Fibroblast of gingiva (primary cell): ENCODE measurements at regions not wholly inside any gene's neighbourhood (a gene's known extent, or its start where the extent isn't known, plus 50 kb on each side); places are given as distances from the start of the nearest gene placed in this dataset.
A peak's percentile ranks its signal among the peaks of the same experiment; 100 is the strongest.

Experiments
- DNase-seq: peaks from one replicate; pipeline ENCODE4 v3.0.0-alpha.2; 2011; ENCODE audit warnings: low read depth

DNA sequence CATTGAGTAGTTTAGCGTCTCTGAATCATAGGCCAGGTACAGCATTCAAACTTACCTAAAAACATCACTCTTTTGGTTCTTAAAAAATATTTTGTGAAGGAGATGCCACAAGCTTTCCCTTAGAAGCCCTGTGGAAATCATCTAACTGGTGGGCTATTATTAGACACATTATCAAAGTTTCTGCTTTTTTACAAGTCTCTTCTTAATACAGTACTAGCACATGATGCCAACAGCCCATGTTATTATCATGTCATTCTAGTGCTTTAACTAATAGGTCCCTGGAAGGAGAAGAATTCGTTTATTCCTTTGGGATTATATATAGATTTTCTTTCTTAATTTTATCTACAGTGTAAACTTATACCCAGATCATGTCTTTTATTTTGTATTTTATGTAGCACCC, 146.0 kb upstream of the PTPRK start:
- no peak for DNase-seq

DNA sequence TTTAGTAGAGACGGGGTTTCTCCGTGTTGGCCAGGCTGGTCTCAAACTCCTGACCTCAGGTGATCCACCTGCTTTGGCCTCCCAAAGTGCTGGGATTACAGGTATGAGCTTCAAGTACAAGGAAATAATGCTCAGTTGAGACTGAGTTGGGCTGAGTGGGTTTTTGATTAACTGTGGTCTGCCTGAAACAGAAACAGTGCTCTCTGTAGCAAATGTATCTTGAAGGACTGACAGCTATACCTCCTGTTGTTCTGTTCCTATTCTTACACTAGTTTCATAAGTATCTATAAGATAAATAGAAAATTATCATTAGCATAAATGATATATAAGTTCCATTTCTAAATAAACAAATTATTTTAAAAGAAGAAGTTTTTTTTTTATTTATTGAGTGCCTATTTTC, 142.8 kb upstream of the PTPRK start:
- no peak for DNase-seq

DNA sequence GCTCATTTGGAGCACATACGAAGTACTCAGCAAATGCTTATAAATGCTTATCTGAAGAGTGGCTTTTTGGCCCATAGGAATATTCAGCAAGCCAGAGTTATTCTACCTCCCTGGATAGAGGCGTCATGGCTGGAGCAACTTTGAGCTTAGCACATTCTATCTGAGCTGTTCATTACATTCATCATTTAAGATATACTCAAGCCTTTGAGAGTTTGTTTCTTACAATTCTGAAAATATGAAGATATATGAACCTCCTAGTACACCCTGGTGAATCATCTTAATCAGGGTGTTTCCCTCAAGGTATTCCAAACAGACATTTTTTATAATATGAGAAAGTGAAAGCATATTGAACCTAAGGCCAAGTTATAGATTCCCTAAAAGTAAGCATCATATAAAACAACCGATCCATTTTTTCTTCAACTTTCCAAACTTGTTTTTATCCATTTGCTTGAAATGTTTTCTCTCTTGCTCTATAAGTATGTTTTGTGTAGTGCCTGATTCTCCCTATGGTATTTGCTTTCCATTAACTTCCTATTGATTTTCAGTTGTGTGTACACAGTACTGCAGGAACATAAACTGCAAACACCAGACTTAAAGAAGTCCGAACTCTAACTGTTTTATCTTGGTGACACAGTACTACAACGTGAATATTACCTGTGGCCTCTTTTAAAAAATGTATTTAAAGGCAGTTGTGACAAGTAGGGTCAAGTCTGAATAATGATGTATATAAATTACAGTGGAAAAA, 139.7 kb upstream of the PTPRK start:
- DNase-seq = no peak

DNA sequence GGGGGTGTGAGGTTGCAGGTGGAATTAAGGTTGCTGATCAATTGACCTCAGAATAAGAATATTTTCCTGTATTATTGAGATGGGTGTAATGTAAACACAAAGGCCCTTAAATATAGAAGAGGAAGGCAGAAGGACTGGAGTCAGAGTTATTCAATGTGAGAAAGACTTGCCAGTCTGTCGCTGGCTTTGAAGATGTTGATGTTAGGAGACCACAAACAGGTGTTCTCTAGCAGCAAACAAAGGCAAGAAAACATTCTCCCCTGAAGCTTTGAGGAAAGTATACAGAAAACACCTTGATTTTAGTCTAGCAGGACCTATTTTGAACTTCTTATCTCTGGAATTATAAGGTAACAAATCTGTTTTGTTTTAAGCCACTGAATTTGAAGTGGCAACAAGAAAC, 138.9 kb upstream of the PTPRK start:
- no peak for DNase-seq

DNA sequence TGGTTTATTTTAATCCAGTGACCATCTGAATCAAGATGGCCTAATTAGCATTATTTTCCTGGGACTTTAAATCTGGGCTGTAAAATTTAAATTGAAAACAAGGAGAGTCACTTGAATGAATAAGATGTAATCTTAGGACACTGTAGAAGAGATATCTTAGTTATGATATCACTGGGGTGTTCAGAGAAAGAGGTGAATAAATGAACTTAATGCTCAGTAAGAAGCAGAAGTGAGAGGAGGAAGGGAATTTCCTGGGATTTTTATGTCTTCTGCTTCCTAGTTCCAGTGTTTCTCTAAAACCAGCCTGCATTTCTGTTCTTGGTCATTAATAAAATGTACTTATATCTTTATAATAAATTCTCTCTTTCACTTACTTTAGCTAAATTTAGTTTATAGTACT, 136.8 kb upstream of the PTPRK start:
- DNase-seq = no peak

DNA sequence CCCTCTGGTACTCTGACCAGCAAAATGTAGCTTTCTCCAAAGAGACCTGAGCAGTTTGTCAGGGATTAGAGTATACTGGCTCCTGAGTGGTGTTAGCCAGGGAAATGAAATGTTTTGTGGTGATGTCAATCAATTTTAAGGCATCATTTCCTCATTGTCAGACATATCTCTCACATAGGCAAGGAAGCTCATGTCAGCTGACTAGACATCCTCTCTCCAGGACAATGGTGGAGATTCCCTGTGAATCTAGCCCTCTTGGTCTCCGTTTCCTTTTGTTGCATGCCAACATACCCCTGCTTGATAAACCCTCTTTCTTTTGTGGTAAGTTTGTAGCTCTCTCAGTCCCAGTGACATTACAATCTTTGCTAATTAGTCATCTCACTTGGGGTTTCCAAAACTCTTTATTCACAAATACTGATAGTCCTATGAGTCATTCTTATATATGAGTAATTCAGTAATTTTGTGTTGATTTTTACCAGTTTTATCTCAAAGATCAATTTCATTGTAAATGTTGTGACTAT, 135.6 kb upstream of the PTPRK start:
- peak; percentile 44 for DNase-seq

DNA sequence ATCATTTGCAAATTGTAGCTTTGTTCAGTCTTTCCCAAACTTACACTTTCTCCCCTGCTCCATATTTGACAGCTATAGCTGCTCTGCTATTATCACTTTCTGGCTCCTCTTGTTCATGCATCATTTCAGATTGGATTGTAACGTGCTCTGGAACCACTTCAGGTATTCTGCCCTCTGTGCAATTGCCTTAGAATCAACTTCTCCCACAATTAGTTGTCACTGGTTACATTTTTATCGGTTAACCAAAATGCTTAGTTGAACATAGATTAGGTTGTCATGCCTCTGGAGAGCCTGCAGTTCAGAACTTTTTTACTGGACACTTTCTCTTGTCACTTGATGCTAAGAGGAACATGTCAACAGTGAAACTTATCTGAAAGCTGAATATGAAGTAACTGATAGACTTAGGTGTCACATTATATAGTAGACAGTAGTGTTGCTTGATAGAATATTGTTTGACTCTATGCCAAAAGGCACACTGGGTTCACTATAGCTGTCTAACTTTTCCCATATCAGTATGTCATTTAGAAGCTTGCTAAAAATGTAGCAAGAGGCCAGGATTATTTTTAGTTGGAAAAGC, 127.7 kb upstream of the PTPRK start:
- DNase-seq = no peak

DNA sequence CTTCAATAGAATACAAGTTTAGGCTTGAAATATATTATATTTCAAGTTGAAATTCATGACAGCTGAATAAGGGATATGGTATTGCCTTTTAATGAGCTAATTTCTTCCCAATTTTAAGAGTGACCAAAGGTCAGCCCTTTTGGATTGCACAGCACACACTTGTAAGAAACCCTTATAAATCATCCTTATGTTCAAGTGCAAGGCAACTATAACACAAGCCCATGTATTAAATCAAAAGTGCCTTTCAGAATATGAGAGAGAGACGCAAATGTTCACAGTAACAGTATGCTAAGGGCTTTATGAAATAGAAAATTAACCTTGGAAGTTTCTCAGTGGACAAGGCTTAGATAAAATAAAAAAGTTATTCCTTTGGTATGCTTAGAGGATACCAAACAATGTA, 121.7 kb upstream of the PTPRK start:
- DNase-seq = no peak

DNA sequence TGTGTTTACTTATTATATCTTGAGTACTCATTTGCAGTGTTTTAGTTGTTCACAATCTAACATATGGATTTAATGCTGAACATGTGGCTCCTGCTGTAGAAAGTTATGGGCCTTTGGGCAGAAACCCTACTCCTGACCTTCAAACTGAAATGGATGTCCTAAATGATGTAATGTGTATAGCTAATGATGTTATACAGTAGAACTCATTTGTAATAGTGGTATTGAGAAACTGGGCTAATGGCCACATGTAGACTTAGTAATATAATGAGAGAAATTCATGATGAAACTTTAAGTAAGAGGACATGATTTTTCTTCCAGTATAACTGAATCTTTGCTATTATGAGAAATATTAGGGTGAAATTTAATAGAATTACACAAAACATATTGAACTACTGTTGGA, 121.3 kb upstream of the PTPRK start:
- peak; percentile 80 for DNase-seq

DNA sequence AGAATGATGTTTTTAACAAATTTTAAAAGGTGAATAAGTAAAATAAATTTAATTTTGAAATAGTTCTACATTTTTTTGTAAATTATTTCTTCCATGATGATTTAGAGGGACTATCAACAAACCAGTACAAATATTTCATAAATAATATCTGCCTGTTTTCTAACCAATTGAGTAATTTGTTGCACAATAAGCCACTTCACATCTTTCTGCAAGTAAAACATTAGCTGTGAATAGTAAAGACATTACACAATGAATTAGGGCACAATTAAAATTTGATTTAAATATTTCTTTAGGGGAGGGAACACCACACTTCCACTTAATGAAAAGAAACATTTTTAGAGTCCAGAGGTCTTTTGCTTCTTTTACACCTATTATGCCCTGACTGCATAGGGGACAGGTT, 118.4 kb upstream of the PTPRK start:
- DNase-seq = peak; percentile 23

DNA sequence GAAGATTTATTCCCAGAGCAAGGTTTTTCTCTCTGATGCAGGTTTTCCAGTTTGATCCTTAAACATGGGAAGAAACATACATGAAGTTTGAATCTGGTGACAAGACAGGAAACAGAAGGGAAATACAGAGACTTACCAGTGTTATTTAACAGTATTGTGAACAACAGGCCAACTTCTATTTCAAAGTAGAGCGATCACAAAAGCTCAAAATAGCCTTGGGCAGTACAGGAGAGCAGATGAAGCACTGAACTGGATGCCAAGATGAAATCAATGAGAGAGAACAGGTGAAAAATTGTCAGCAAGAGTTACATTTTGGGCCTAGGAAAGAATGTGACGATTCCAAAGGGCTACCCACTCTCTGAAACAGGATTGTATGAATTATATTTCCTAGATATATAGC, 114.8 kb upstream of the PTPRK start:
- no peak for DNase-seq

DNA sequence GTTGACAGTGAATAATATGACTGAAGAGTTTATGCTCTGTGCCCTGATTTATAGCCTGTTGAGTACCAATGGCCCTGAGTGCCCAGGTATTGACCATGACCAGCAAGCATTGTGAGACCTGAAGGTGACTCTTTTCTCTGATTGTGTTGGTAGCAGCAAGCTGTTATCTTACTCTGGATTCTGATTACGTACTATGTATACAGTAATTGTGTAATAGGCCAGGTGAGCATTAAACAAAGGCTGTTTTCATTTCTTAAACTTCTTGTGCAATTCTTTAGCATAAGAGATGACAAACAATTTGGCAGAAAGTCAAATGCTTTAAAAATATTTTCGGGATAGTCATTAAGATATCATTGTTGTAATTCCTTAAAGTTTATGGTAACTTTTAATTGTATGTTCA, 111.7 kb upstream of the PTPRK start:
- DNase-seq = no peak

DNA sequence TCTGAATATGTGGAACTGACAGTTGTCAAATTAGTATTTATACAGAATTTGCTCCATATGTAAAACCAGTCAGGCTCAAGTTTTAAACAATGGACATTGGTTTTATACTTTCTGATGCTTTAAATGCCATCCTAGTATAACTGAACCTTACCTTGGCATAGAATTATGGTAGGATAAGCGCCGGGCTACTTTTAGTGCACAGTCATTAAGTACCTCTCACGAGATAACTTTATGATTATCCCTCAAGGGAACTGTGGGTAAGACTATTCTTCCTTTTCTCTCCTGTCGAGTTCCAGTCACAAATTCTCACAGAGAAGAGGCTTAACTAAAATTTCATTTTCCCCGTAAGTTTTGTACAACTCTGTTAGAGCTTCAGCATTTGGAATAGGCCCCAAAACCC, 110.6 kb upstream of the PTPRK start:
- DNase-seq = no peak

DNA sequence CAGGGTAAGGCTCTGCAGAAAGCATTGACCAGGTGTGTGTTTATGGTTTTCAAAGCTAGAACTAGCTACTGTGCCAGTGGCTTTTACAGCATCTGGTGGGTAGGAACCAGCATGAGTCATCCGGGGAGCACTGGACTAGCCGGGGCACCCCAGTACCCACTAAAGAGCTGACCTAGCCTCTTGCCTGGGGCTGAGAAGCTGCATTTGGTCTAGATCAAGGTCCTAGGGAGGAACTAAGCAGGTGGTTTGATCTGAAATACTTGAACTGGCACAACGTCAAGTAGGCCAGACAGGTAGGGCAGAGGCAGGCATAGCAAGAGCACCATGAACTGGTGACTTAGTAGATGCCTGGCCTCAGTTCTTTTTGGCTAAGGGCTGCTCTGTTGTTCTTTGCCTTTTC, 109.8 kb upstream of the PTPRK start:
- DNase-seq = no peak

DNA sequence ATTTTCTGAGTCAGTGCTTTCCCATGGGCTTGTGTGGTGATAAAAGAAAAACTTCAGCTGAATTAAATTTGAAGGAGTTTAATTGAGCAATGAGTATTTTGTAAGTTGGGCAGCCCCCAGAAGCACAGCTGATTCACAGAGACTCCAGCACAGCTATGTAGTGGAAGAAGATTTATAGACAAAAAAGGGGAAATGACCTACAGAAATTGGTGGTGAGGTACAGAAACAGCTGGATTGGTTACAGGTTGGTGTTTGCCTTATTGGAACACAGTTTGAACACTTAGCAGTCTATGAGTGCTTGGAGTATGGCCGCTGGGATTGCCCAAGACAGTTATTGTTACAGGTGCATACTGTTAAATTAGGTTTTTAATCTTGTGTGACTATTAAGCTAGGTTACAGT, 96.9 kb upstream of the PTPRK start:
- DNase-seq = peak; percentile 27

DNA sequence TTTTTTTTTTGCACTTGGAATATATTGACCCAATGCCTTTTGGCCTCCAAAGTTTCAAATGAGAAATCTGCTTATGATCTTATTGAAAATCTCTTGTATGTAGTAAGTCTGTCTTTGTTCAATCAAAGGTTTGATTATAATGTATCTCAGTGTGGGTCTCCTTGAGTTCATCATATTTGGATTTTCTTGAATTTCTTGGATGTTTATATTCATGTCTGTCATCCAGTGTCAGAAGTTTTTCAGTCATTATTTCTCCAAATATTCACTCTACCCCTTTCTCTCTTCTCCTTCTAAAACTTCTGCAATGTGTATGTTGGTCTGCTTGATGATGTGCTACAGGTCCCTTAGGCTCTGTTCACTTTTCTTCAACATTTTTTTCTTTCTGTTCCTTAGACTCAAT, 95.9 kb upstream of the PTPRK start:
- no peak for DNase-seq

DNA sequence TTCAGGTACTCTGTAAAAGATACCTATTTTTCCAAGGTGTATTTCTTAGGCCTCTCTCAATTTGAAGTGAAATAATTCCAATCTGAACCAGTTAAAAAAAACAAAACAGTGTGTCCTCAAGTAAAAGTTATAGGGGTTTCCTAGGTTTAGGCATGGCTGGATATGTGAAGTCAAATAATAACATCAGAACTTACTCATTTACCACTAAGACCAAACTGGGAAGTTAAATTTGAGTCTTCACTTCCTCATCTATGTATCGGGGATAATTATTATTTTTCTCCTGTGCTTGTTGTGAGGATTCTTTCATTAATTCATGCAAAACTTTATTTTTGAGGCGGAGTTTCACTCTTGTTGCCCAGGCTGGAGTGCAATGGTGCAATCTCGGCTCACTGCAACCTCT, 86.2 kb upstream of the PTPRK start:
- DNase-seq = no peak

DNA sequence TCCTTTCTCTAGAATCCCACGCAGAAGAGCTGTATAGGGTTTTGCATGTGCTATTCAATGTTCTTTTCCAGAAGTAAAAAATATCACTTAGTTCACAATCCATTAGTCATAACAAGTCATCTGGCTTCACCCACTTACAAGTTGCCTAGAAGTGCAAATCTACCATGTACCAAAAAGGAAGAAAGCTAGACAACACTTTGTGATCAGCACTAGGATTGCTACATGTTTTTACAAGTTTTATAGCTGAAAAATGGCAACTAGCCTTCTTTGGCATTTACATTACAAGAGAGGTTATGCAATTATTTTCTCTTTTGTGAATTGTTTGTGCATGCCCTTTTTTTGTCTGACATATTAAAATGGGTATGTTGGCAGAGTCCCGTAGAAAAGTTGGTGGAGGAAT, 85.6 kb upstream of the PTPRK start:
- peak; percentile 44 for DNase-seq

DNA sequence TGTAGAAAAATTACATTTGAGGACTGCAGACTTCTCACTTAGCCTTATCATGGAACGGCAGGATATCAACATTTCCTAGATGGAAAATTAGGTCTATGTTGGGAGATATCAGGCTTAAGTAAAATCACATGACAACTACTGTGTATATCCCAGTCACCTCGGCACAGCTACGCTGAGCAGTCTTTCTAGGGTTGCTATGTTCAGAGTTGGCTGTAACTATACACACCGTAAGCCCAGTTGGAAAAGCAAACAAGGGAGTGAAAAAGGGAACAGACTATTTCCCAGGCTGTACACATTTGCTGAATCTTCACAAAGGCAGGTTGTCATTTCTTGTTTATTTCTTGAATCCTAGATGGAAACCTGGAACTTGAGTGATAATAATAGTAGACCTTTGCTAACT, 80.7 kb upstream of the PTPRK start:
- no peak for DNase-seq

DNA sequence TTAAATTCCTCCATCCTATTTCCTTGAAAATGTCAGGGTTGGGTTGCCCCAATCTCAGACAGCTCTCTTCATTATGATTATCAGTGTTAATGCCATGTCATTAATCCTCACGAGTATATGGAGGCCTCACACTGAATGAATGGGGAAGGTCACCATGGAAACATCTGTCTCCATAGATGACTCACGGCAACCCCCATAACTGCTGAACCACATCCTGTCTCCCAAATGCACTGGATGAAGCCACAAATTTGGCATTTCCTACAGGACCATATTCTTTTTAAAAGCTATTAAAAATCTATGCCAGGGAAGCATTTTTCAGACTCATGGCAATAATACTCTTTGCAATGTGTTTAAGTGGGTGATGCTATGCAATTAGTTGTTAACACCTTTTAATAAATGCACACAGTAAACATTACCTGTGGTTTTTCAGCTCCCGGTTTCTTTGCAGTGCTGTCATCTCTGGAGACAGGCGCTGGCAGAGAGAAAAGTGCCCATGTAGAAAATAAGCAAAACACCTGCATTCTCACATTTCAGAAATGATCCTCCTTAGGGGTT, 80.1 kb upstream of the PTPRK start:
- peak; percentile 86 for DNase-seq

DNA sequence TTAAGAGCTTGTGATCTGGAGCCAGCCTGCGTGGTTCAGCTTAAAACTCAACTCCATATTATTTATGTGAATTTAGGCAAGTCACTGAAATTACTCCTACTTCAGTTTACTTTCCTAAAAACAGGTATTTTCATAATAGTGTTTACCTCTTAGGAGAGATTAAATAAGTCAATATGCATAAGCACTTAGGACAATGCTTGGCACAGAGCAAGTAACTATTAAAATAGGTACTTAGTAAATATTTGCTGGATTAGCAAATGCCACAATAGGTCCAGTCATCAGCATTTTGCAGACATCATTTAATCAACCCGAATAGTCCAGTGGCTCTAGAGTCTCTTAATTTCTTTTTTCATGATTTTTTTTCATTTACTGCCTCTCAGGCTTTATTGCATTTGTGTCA, 78.6 kb upstream of the PTPRK start:
- DNase-seq = no peak

DNA sequence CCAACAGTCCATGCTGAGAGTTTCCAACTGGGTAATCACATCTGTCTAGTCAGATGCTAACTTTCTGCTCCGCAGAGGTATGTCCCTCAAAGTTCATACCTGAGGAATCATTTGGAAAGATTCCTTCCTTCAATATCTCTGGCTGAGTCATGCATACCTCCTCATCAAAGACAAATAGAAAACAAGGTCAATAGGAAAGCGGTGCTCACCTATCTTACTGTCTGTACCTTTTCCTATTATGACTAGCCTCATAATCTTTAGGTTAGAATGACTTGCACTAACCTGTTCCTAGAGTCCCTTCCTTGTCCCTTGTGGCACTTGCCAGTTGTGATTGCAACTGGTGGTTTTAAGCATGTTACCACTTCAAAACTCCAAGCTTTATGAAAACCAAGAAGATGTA, 78.2 kb upstream of the PTPRK start:
- no peak for DNase-seq

DNA sequence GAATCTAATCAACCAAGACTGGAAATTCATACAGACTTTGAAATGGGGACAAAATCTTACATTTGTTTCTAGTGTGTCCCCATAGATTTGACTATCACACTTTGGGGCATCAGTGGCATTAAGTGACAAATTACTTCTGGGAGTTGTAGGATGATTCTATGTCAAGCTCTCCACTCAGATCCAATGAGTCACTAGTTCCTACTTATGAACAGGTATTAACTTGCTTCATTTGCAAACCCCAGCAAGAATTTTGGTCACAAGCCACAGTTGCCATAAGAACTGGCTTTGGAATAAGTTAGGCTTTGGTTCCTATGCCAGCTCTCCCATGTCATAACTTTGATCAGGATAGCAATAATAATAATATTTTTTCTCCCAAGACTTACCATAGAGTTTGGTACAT, 77.6 kb upstream of the PTPRK start:
- no peak for DNase-seq

DNA sequence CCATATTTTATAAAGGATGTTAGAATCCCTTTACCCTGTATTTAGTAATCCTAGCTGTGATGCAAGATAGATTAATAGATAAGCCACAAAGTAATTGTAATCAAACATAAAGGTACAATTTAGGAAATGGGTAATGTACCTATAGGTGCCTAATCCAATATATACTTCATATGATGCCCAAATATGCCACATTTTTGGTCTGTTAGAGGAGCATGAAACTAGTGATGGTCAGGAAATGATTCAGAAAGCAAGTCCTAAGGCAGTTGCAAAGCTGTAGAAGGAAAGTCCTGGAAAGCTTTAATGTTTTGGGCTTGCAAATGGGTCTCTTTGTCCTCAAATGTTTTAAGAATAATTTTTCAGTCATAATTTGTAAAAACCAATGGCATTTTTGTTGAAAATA, 76.6 kb upstream of the PTPRK start:
- DNase-seq = no peak
